HCT116 (cell line): ENCODE measurements at regions not wholly inside any gene's neighbourhood (a gene's known extent, or its start where the extent isn't known, plus 50 kb on each side); places are given as distances from the start of the nearest gene placed in this dataset.

Experiments
- ATAC-seq: fragments of 200-7000 bp; cut with Tn5 transposase; 2 replicates; pipeline ENCODE4 v1.9.1; 2020; ENCODE audit warnings: mild to moderate bottlenecking, moderate library complexity
- BruUV-seq: library from RNA; stranded (reverse); fragments of 400-500 nt; replicated peaks from 2 replicates; lab custom pipeline; 2021; lab: Mats Ljungman, UMichigan
- CTCF ChIA-PET: fragments of 300-600 bp; sonication (Branson Sonifier 250); formaldehyde crosslinking; loops from one replicate; lab custom pipeline; 2021; ENCODE audit warnings: antibody characterized with exemption; lab: Charles Lee
- POLR2A ChIA-PET: fragments of 300-600, 350-600 bp; sonication (Branson Sonifier 250); formaldehyde crosslinking; loops from one replicate; lab custom pipeline; 2021; ENCODE audit warnings: antibody characterized with exemption; lab: Charles Lee
- RAD21 ChIA-PET, 2 experiments: fragments of 300-600 bp; sonication (Branson Sonifier 250); formaldehyde crosslinking; loops; one replicate each; lab custom pipeline; 2023; ENCODE audit warnings: low total read pairs in 2 of 2; ENCODE audit not compliant: uncharacterized antibody in 2 of 2, unreplicated experiment in 2 of 2, low non-redundant PET in 1 of 2; lab: Charles Lee
- DNase-seq: peaks from one replicate; pipeline ENCODE4 v3.0.0-alpha.2; 2010; ENCODE audit warnings: low read depth, low spot score
- H2AFZ ChIP-seq: fragments of 200-600 bp; shearing (Covaris generic), sonication (generic); 2 replicates; pipeline ENCODE4 v1.6.1; 2017; ENCODE audit warnings: low read depth, mixed run types, mixed read lengths, antibody characterized with exemption, low read length; ENCODE audit not compliant: poor library complexity, severe bottlenecking
- H3K27ac ChIP-seq: 2 replicates; pipeline ENCODE4 v1.5.1; 2012; ENCODE audit warnings: low read depth, low read length
- H3K27me3 ChIP-seq: fragments of 200-600 bp; sonication (generic); 2 replicates; pipeline ENCODE4 v1.6.1; 2016; ENCODE audit warnings: mixed run types, low read length, mixed read lengths; ENCODE audit not compliant: insufficient read depth
- H3K36me3 ChIP-seq, 2 experiments: fragments of 200-500 bp in 1 of 2; fragments of 200-600 bp in 1 of 2; sonication (Bioruptor generic) in 1 of 2; sonication (generic) in 1 of 2; 2 replicates each; pipeline versions ENCODE4 v1.5.1 to v1.6.1; 2014 to 2016; ENCODE audit warnings: low read length in 2 of 2, inconsistent platforms in 1 of 2, mixed read lengths in 1 of 2, mixed run types in 1 of 2; ENCODE audit not compliant: insufficient read depth in 2 of 2, control insufficient read depth in 1 of 2
- H3K4me1 ChIP-seq, 2 experiments: fragments of 200-600 bp in 1 of 2; sonication (generic) in 1 of 2; 2 replicates each; pipeline versions ENCODE4 v1.5.1 to v1.6.1; 2012 to 2017; ENCODE audit warnings: low read length in 2 of 2, inconsistent platforms in 1 of 2, mild to moderate bottlenecking in 1 of 2, mixed read lengths in 1 of 2, mixed run types in 1 of 2, moderate library complexity in 1 of 2; ENCODE audit not compliant: insufficient read depth in 2 of 2, control insufficient read depth in 1 of 2
- H3K4me2 ChIP-seq: fragments of 200-600 bp; sonication (generic); 2 replicates; pipeline ENCODE4 v1.6.1; 2017; ENCODE audit warnings: mixed run types, low read length, mixed read lengths
- H3K4me3 ChIP-seq, 2 experiments: fragments of 200-600 bp in 1 of 2; sonication (generic) in 1 of 2; replicated peaks in 1 of 2; 2 replicates each; pipeline ENCODE4 v1.5.1; 2011 to 2016; ENCODE audit warnings: low read length in 2 of 2, control low read depth in 1 of 2, low read depth in 1 of 2, mild to moderate bottlenecking in 1 of 2, mixed read lengths in 1 of 2, mixed run types in 1 of 2
- H3K79me2 ChIP-seq: fragments of 200-600 bp; sonication (generic); 2 replicates; pipeline ENCODE4 v1.6.1; 2017; ENCODE audit warnings: mild to moderate bottlenecking, mixed run types, low read length, moderate library complexity, mixed read lengths; ENCODE audit not compliant: insufficient read depth
- H3K9ac ChIP-seq: fragments of 200-600 bp; sonication (generic); 2 replicates; pipeline ENCODE4 v1.6.1; 2016; ENCODE audit warnings: low read length, mixed read lengths
- H3K9me2 ChIP-seq: fragments of 200-600 bp; sonication (generic), shearing (Covaris generic); 2 replicates; pipeline ENCODE4 v1.6.1; 2017; ENCODE audit warnings: mixed run types, mild to moderate bottlenecking, moderate library complexity; ENCODE audit not compliant: insufficient read depth
- H3K9me3 ChIP-seq, 2 experiments: fragments of 200-500 bp in 1 of 2; fragments of 200-600 bp in 1 of 2; sonication (Bioruptor generic) in 1 of 2; sonication (generic) in 1 of 2; 2 replicates each; pipeline ENCODE4 v1.6.1; 2014 to 2017; ENCODE audit warnings: low read length in 2 of 2, mixed read lengths in 2 of 2, inconsistent platforms in 1 of 2, low read depth in 1 of 2, mild to moderate bottlenecking in 1 of 2, mixed run types in 1 of 2, moderate library complexity in 1 of 2; ENCODE audit not compliant: control insufficient read depth in 1 of 2, insufficient read depth in 1 of 2
- H4K20me1 ChIP-seq: fragments of 200-600 bp; sonication (generic), shearing (Covaris generic); 2 replicates; pipeline ENCODE4 v1.6.1; 2017; ENCODE audit warnings: mixed run types, mild to moderate bottlenecking, moderate library complexity; ENCODE audit not compliant: insufficient read depth
- CEBPB ChIP-seq: IDR thresholded peaks from 2 replicates; pipeline ENCODE4 v1.6.1; 2012; ENCODE audit warnings: low read depth
- EGR1 ChIP-seq: IDR thresholded peaks from 2 replicates; pipeline ENCODE4 v1.6.1; 2012; ENCODE audit warnings: low read depth
- EZH2 ChIP-seq: fragments of 200-600 bp; sonication (generic); IDR thresholded peaks from 2 replicates; pipeline ENCODE4 v1.6.1; 2017; ENCODE audit warnings: antibody characterized with exemption, mixed run types
- JUND ChIP-seq: IDR thresholded peaks from 2 replicates; pipeline ENCODE4 v1.6.1; 2012
- MAX ChIP-seq: IDR thresholded peaks from 2 replicates; pipeline ENCODE4 v1.6.1; 2012
- POLR2AphosphoS5 ChIP-seq: IDR thresholded peaks from 2 replicates; pipeline ENCODE4 v1.6.1; 2011; ENCODE audit warnings: mild to moderate bottlenecking, low read depth, low read length, moderate library complexity
- REST ChIP-seq: IDR thresholded peaks from 2 replicates; pipeline ENCODE4 v1.6.1; 2012; ENCODE audit warnings: low read depth
- SRF ChIP-seq: IDR thresholded peaks from 2 replicates; pipeline ENCODE4 v1.6.1; 2012; ENCODE audit warnings: low read depth
- TCF7L2 ChIP-seq: IDR thresholded peaks from 2 replicates; pipeline ENCODE4 v1.7.0; 2011; ENCODE audit warnings: borderline replicate concordance, inconsistent platforms; ENCODE audit not compliant: insufficient read depth, insufficient read length; ENCODE audit errors: extremely low read depth
- YY1 ChIP-seq: IDR thresholded peaks from 2 replicates; pipeline ENCODE4 v1.6.1; 2011; ENCODE audit warnings: low read length, low read depth, moderate library complexity, mild to moderate bottlenecking; ENCODE audit not compliant: insufficient replicate concordance; ENCODE audit errors: extremely low read depth
- ZFX ChIP-seq: fragments of 450-650 bp; IDR thresholded peaks from 2 replicates; pipeline ENCODE4 v1.6.1; 2017
- intact Hi-C: fragments of 100-400 bp; cut with micrococcal nuclease; formaldehyde crosslinking; loops from 2 replicates; pipeline ENCODE4 v1.10.0; 2022
- TF ChIP-seq, protein P1 (sequence below): IDR thresholded peaks from 2 replicates; pipeline ENCODE4 v1.6.1; 2012

DNA sequence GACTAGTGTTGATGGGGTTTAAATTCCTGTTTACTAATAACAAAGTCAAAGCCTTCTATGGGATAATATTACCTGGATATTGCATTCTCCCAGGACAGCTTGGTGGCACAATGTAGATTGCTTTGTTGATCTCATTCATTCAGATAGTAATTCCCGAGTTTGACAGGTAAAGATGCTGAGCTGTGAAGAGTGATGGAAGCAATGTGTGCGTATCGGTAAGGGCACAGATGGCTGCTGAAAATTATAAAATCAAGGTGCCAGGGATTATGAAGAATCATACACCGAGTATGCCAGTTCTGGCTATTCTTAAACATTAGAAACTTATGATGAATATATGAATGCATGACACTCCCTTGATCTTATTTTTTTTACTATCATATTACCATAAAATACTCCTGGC lies 100.6 kb upstream of the CNTNAP4 start:
- CTCF ChIA-PET: no interaction called here
- ATAC-seq (no peak), DNase-seq (no peak)
- no peaks in the 10 kb centered on the region for H3K79me2 ChIP-seq
- no peaks in the 10 kb centered on the region for H3K27me3 ChIP-seq
- H3K4me1 ChIP-seq: no peaks in the 10 kb centered on the region
- H3K9me3 ChIP-seq: peaks cover 4 to 20% of the 10 kb centered on the region in 2 experiments; a peak in 2 of 4 replicates
- no peak overlapping the region for H3K9ac ChIP-seq
- intact Hi-C loops: no loop called here
- no peak overlapping the region for H3K4me2 ChIP-seq
- RAD21 ChIA-PET: no interaction called here
- BruUV-seq: no TSS peak
- H3K27ac ChIP-seq: no peak overlapping the region
- H3K9me2 ChIP-seq: no peaks in the 10 kb centered on the region
- H3K4me3 ChIP-seq: no peak overlapping the region
- H4K20me1 ChIP-seq: no peaks in the 10 kb centered on the region
- no peak overlapping the region for H2AFZ ChIP-seq
- TF ChIP-seq EZH2 (no peak), YY1 (no peak), ZFX (no peak), REST (no peak), MAX (no peak)
- POLR2A ChIA-PET: no interaction called here
- H3K36me3 ChIP-seq: no peaks in the 10 kb centered on the region

DNA sequence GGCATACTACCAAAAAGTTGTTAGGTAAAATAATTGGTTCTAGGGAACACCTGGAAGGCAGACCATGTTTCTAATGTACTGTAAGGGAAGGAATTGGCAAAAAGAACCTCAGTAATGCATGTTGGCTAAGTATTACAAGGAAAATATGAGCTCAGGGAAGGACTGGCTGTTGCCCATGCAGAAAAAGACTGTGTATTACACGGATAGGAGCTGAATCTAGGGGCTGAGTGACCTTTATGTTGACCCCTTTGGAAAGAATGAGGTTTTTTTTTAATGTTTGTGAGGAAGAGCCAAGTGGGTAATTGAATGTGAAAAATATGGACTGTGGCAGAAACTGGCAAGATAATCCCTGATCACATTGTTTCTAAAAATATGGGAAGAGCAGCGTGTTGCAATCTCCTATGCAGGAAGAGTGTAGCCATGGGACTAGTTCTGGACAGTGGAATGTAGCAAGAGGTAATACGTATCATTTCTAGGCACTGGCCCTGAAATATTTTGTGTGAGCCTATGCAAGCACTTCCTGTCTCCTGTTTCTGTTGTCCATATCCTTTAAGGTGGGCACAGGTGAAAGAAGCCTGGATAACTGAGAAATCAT lies 95.1 kb upstream of the CNTNAP4 start:
- ChIA-PET RAD21 (no interaction called here), CTCF (no interaction called here), POLR2A (no interaction called here)
- Histone ChIP-seq H3K4me3 (no peak overlapping the region), H3K27me3 (no peaks in the 10 kb centered on the region), H3K9ac (no peak overlapping the region), H4K20me1 (no peaks in the 10 kb centered on the region), H3K27ac (no peak overlapping the region), H3K79me2 (no peaks in the 10 kb centered on the region), H3K4me1 (no peaks in the 10 kb centered on the region), H3K9me3 (peaks cover 3 to 9% of the 10 kb centered on the region in 2 experiments; a peak in 2 of 4 replicates), H3K4me2 (no peak overlapping the region), H3K9me2 (no peaks in the 10 kb centered on the region), H2AFZ (no peak overlapping the region), H3K36me3 (no peaks in the 10 kb centered on the region)
- intact Hi-C loops: no loop called here
- no peak for ATAC-seq
- BruUV-seq: no TSS peak
- no peak for DNase-seq
- no peak for TF ChIP-seq YY1
- TF ChIP-seq MAX: no peak
- no peak for TF ChIP-seq CEBPB
- no peak for TF ChIP-seq POLR2AphosphoS5
- no peak for TF ChIP-seq REST
- TF ChIP-seq EGR1: no peak
- TF ChIP-seq EZH2: no peak
- TF ChIP-seq JUND: no peak
- TF ChIP-seq, protein P1, sequence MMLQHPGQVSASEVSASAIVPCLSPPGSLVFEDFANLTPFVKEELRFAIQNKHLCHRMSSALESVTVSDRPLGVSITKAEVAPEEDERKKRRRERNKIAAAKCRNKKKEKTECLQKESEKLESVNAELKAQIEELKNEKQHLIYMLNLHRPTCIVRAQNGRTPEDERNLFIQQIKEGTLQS: no peak
- no peak for TF ChIP-seq SRF
- TF ChIP-seq TCF7L2: no peak
